Right lobe of liver (tissue), 6 donors: ENCODE measurements at regions not wholly inside any gene's neighbourhood (a gene's known extent, or its start where the extent isn't known, plus 50 kb on each side); places are given as distances from the start of the nearest gene placed in this dataset.

ENCODE experiments used
- ATAC-seq, 4 donors: fragments of 200-7000 bp; cut with Tn5 transposase; one replicate each; pipeline ENCODE4 v1.9.1; 2020; ENCODE audit warnings: mild to moderate bottlenecking in 4 of 4, moderate library complexity in 4 of 4
- DNase-seq, 3 donors: peaks; one replicate each; pipeline ENCODE4 v3.0.0-alpha.2; 2020
- H3K27ac ChIP-seq, 3 donors: fragments of 200-600 bp; one replicate each; pipeline ENCODE4 v1.8.0; 2022
- H3K27me3 ChIP-seq, 2 donors: fragments of 200-600 bp; one replicate each; pipeline ENCODE4 v1.8.0; 2022
- H3K36me3 ChIP-seq, 4 donors: fragments of 200-600 bp; sonication (generic) in 1 of 4; one replicate each; pipeline versions ENCODE4 v1.5.1 to v1.8.0; 2017 to 2022; ENCODE audit warnings: control low read depth in 1 of 4
- H3K4me1 ChIP-seq, 4 donors: fragments of 200-600 bp; sonication (generic) in 1 of 4; one replicate each; pipeline versions ENCODE4 v1.5.1 to v1.8.0; 2017 to 2022; ENCODE audit warnings: control low read depth in 1 of 4
- H3K4me3 ChIP-seq, 3 donors: fragments of 200-600 bp; one replicate each; pipeline ENCODE4 v1.8.0; 2022
- H3K9me3 ChIP-seq, 4 donors: fragments of 200-600 bp; sonication (generic) in 1 of 4; one replicate each; pipeline versions ENCODE4 v1.5.1 to v1.8.0; 2017 to 2022; ENCODE audit warnings: control low read depth in 1 of 4
- CTCF ChIP-seq, 4 donors: fragments of 200-600 bp in 3 of 4; fragments of 450-650 bp in 1 of 4; IDR thresholded peaks; one replicate each; pipeline versions ENCODE4 v1.5.1 to v1.8.0; 2016 to 2022; ENCODE audit warnings: antibody characterized with exemption in 4 of 4, mild to moderate bottlenecking in 2 of 4
- POLR2A ChIP-seq: fragments of 450-650 bp; IDR thresholded peaks from one replicate; pipeline ENCODE4 v1.6.1; 2017; ENCODE audit warnings: antibody characterized with exemption, mild to moderate bottlenecking
- WGBS: methylation state at CpG from one replicate; pipeline ENCODE4 v1.1.6; 2018; ENCODE audit warnings: low coverage, low lambda C conversion rate; ENCODE audit not compliant: insufficient coverage; ENCODE audit errors: missing lambda C conversion rate; 5-methylcytosine and 5-hydroxymethylcytosine counted together
- intact Hi-C, 2 donors: fragments of 100-400 bp; cut with DNase I; formaldehyde crosslinking; loops; one replicate each; pipeline versions ENCODE4 v1.11.2 to v1.14.1; 2022
- donor health status: DM: no; HTN: yes; CAD: no.
- donor health status: DM: no; HTN: no; CAD: no.
- donor health status: DM: no; HTN: no; CAD: no.
- donor health status: DM: no; HTN: yes; CAD: no.
- donor health status: DM: no; HTN: yes; CAD: no.

- no peak overlapping the region for H3K27ac ChIP-seq
- no peak for DNase-seq
- no peaks in the 10 kb centered on the region for H3K36me3 ChIP-seq
- 48% methylated on average over 3 of the region's 3 CpGs for WGBS
- no peaks in the 10 kb centered on the region for H3K27me3 ChIP-seq
- TF ChIP-seq CTCF (IDR thresholded peaks at IDR 0.05): peak in 3 of 4 donors; percentile 16 to 30 (median 29)
- TF ChIP-seq POLR2A: no peak
- intact Hi-C loops: no loop called here
- no peaks in the 10 kb centered on the region for H3K9me3 ChIP-seq
- ATAC-seq: peak in 3 of 4 donors; percentile 24 to 51 (median 35)
- no peaks in the 10 kb centered on the region for H3K4me1 ChIP-seq
- H3K4me3 ChIP-seq: no peak overlapping the region
Observed at GRCh38 chr7:22660732-22661131, 66.3 kb upstream of the IL6 start.

- Histone ChIP-seq H3K9me3 (no peaks in the 10 kb centered on the region), H3K4me1 (no peaks in the 10 kb centered on the region), H3K4me3 (no peak overlapping the region), H3K36me3 (no peaks in the 10 kb centered on the region), H3K27me3 (no peaks in the 10 kb centered on the region), H3K27ac (no peak overlapping the region)
- TF ChIP-seq POLR2A: no peak
- no peak for TF ChIP-seq CTCF (IDR thresholded peaks at IDR 0.05)
- intact Hi-C loops: no loop called here
- 100% methylated on average over 1 of the region's 1 CpG for WGBS
- ATAC-seq (no peak), DNase-seq (no peak)
Observed at GRCh38 chr7:22660293-22660692, 66.7 kb upstream of the IL6 start.

DNA sequence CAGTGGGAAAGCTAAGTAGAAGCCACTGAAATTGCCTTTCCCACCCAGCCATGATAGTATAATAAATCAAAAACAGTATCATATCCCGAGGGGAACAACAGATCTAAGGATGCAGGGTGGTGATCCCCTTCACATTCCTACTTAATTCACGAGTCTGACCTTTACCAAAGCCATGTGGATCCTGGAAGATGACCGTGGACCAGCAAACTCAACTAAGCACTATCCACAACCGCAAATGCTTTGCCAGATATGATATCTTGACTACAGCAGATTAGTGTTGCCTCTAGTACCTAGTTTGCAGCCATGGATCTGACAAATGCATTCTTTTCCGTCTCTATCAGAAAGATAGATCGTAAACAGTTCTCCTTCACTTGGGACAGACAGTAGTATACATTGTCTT lies 67.3 kb upstream of the IL6 start:
- no peak overlapping the region for H3K27ac ChIP-seq
- no peaks in the 10 kb centered on the region for H3K27me3 ChIP-seq
- intact Hi-C loops: no loop called here
- no peak overlapping the region for H3K4me3 ChIP-seq
- TF ChIP-seq CTCF (IDR thresholded peaks at IDR 0.05): no peak
- no peak for TF ChIP-seq POLR2A
- ATAC-seq (no peak), DNase-seq (no peak)
- H3K36me3 ChIP-seq: no peaks in the 10 kb centered on the region
- H3K4me1 ChIP-seq: no peaks in the 10 kb centered on the region
- 31% methylated on average over 4 of the region's 6 CpGs for WGBS
- no peaks in the 10 kb centered on the region for H3K9me3 ChIP-seq

- H3K9me3 ChIP-seq: no peaks in the 10 kb centered on the region
- H3K4me3 ChIP-seq: no peak overlapping the region
- TF ChIP-seq CTCF (IDR thresholded peaks at IDR 0.05) (no peak), POLR2A (no peak)
- H3K27ac ChIP-seq: no peak overlapping the region
- no peaks in the 10 kb centered on the region for H3K27me3 ChIP-seq
- ATAC-seq (no peak), DNase-seq (no peak)
- no peaks in the 10 kb centered on the region for H3K36me3 ChIP-seq
- intact Hi-C loops: no loop called here
- no peaks in the 10 kb centered on the region for H3K4me1 ChIP-seq
- WGBS: 65% methylated on average over 3 of the region's 3 CpGs
Observed at GRCh38 chr7:22658031-22658430, 69.0 kb upstream of the IL6 start.

DNA sequence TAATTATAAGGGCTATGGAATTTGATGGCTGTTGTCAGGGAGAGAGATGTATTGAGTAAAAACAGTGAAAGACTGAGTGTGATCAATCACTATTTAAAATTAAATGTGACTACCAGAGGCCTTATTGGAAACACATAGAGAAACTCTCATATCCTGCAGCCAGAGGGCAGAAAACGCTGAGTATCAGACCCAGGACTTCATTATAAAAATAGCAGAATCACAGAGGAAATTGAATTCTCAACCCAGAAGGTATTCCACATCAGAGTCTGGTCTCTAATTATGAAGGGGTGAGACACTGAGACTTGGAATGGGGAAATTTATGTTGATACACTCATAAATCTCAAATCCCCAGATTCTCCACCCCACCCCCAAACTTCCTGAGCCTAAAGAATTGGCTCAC lies 69.5 kb upstream of the IL6 start:
- WGBS: 29% methylated on average over 1 of the region's 1 CpG
- no peak for ATAC-seq

More for the DNA sequence above, 69.5 kb upstream of the IL6 start:
- no peaks in the 10 kb centered on the region for H3K4me1 ChIP-seq
- no peak overlapping the region for H3K27ac ChIP-seq
- DNase-seq: no peak
- TF ChIP-seq POLR2A: no peak
- no peak for TF ChIP-seq CTCF (IDR thresholded peaks at IDR 0.05)
- H3K36me3 ChIP-seq: no peaks in the 10 kb centered on the region
- H3K9me3 ChIP-seq: no peaks in the 10 kb centered on the region
- H3K4me3 ChIP-seq: no peak overlapping the region
- H3K27me3 ChIP-seq: no peaks in the 10 kb centered on the region
- intact Hi-C loops: no loop called here
